ENCODE measurements at regions not wholly inside any gene's neighbourhood (a gene's known extent, or its start where the extent isn't known, plus 50 kb on each side); places are given as distances from the start of the nearest gene placed in this dataset.

- TF ChIP-seq ZNF114 (CRISPR knock-in tag; IDR thresholded peaks at IDR 0.05) (no peak), REST (IDR thresholded peaks at IDR 0.05; ENCODE audit: unreplicated experiment) (no peak), POLR2AphosphoS5 (IDR thresholded peaks at IDR 0.05; ENCODE audit: low read depth) (no peak), EZH2phosphoT487 (IDR thresholded peaks at IDR 0.05; ENCODE audit: unreplicated experiment) (no peak), STAT1 (IDR thresholded peaks at IDR 0.05; ENCODE audit: unreplicated experiment) (no peak), ZNF331 (CRISPR knock-in tag; IDR thresholded peaks at IDR 0.05; ENCODE audit: low read depth) (no peak), NANOG (IDR thresholded peaks at IDR 0.05; ENCODE audit: borderline replicate concordance) (no peak), ETS1 (IDR thresholded peaks at IDR 0.05) (no peak)
These were observed 670.8 kb downstream of the PCDH17 start (continued) for GRCh38 chr13:58302349-58302748.

- Histone ChIP-seq H3K9me2 (ENCODE audit: insufficient read depth) (no peaks in the 10 kb centered on the region), H3K27ac (ENCODE audit: low read depth) (no peak overlapping the region), H3K4me2 (no peak overlapping the region), H3K36me3 (ENCODE audit: insufficient read depth) (no peaks in the 10 kb centered on the region), H3F3A (replicated peaks; ENCODE audit: low read depth) (no peaks in the 10 kb centered on the region), H3K4me3 (no peak overlapping the region), H3K27me3 (ENCODE audit: insufficient read depth) (no peaks in the 10 kb centered on the region), H2AFZ (no peak overlapping the region), H3K4me1 (ENCODE audit: insufficient read depth) (peaks cover 27% of the 10 kb centered on the region), H3K79me2 (replicated peaks; ENCODE audit: insufficient read depth) (no peaks in the 10 kb centered on the region), H4K20me1 (replicated peaks; ENCODE audit: insufficient read depth) (no peaks in the 10 kb centered on the region)
- Mint-ChIP-seq H3K9me3 (no peaks in the 10 kb centered on the region), H3K27me3 (ENCODE audit: insufficient read depth, low read depth, poor library complexity) (no peaks in the 10 kb centered on the region), H3K27ac (no peak overlapping the region), H3K4me3 (no peak overlapping the region), H3K36me3 (ENCODE audit: low read depth) (no peaks in the 10 kb centered on the region), H3K4me1 (peaks cover 26% of the 10 kb centered on the region)
- ATAC-seq (no peak), DNase-seq (ENCODE audit: low spot score) (no peak)
- TF ChIP-seq JUNB (IDR thresholded peaks at IDR 0.05; ENCODE audit: unreplicated experiment) (no peak), ZNF114 (CRISPR knock-in tag; IDR thresholded peaks at IDR 0.05) (no peak), NANOG (IDR thresholded peaks at IDR 0.05; ENCODE audit: borderline replicate concordance) (no peak), ETS1 (IDR thresholded peaks at IDR 0.05) (no peak), EZH2 (IDR thresholded peaks at IDR 0.05; ENCODE audit: low read depth, unreplicated experiment) (no peak), CREB1 (CRISPR knock-in tag; IDR thresholded peaks at IDR 0.05; ENCODE audit: low read depth) (no peak), REST (IDR thresholded peaks at IDR 0.05; ENCODE audit: unreplicated experiment) (no peak), STAT1 (IDR thresholded peaks at IDR 0.05; ENCODE audit: unreplicated experiment) (no peak), EZH2phosphoT487 (IDR thresholded peaks at IDR 0.05; ENCODE audit: unreplicated experiment) (no peak), ZNF331 (CRISPR knock-in tag; IDR thresholded peaks at IDR 0.05; ENCODE audit: low read depth) (no peak), CTCF (conservative IDR thresholded peaks at IDR 0.05; ENCODE audit: low read depth in 2 of 2) (no peak), POLR2AphosphoS5 (IDR thresholded peaks at IDR 0.05; ENCODE audit: low read depth) (no peak)
These were observed 674.5 kb downstream of the PCDH17 start for GRCh38 chr13:58306062-58306461.

Measured in GM23338 (cell line).